K562 (cell line): ENCODE measurements at regions not wholly inside any gene's neighbourhood (a gene's known extent, or its start where the extent isn't known, plus 50 kb on each side); places are given as distances from the start of the nearest gene placed in this dataset.

Experiments
- BCL6 ChIP-seq: fragments of 250-450 bp; sonication (Bioruptor Pico); IDR thresholded peaks from 2 replicates; pipeline ENCODE4 v1.4.0; 2020
- BDP1 ChIP-seq: IDR thresholded peaks from 3 replicates; pipeline ENCODE4 v1.6.1; 2011; ENCODE audit not compliant: insufficient read length, insufficient read depth
- CBX3 ChIP-seq, 2 experiments: IDR thresholded peaks; 1 replicate in 1 of 2; 2 replicates in 1 of 2; pipeline ENCODE4 v1.6.1; 2012; ENCODE audit warnings: inconsistent platforms in 2 of 2, low read length in 2 of 2, borderline replicate concordance in 1 of 2, control low read depth in 1 of 2
- EGR1 ChIP-seq: fragments of 450-650 bp; conservative IDR thresholded peaks from 2 replicates; pipeline ENCODE4 v1.6.1; 2017; ENCODE audit warnings: mild to moderate bottlenecking
- PHF8 ChIP-seq: fragments of 200-600 bp; sonication (generic); IDR thresholded peaks from 2 replicates; pipeline ENCODE4 v1.6.1; 2012; ENCODE audit warnings: mixed run types, mild to moderate bottlenecking, inconsistent platforms, low read length, moderate library complexity, borderline replicate concordance
- PRPF4 ChIP-seq: fragments of 200-400 bp; formaldehyde crosslinking; IDR thresholded peaks from one replicate; pipeline ENCODE4 v1.6.1; 2017; ENCODE audit warnings: low read length, low read depth, mild to moderate bottlenecking; ENCODE audit not compliant: insufficient read depth, poor library complexity, severe bottlenecking
- SMAD1 ChIP-seq: fragments of 150-350 bp; IDR thresholded peaks from 2 replicates; pipeline ENCODE4 v1.6.1; 2014; ENCODE audit warnings: low read length, low read depth; ENCODE audit not compliant: partially characterized antibody
- SMC3 ChIP-seq: conservative IDR thresholded peaks from 2 replicates; pipeline ENCODE4 v1.6.1; 2011; ENCODE audit warnings: low read depth, low read length, improper control_type of control experiment; ENCODE audit not compliant: insufficient read depth
- SRF ChIP-seq, 2 experiments: fragments of 250-450, 450-650 bp in 1 of 2; sonication (Bioruptor Pico) in 1 of 2; sonication (generic) in 1 of 2; formaldehyde crosslinking; IDR thresholded peaks; 2 replicates each; pipeline versions ENCODE4 v1.5.0 to v1.5.1; 2020 to 2022; ENCODE audit warnings: mild to moderate bottlenecking in 1 of 2, missing genetic modification reagents in 1 of 2

DNA sequence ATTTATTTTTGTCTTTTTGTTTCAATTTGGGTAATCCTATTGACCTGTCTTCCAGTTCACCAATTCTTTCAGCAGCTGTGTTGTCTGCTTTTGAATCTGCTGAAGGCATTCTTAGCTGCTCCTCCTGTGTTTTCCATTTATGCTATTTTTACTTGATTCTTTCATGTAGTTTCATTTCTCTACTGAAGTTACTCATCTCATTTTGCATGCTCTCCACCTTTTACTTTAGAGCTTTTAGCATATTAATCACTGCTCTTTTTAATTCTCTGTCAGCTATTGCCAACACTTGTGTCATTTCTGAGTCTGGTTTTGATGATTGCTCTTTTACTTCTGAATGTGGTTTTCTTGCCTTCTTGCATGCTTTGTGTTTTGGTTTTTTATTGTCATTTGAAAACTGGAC lies 496.0 kb upstream of the CLINT1 start:
- no peak for TF ChIP-seq CBX3 (IDR thresholded peaks at IDR 0.05; ENCODE audit: borderline replicate concordance in 1 of 2, low read length in 2 of 2)
- no peak for TF ChIP-seq BDP1
- TF ChIP-seq BCL6 (CRISPR knock-in tag), result no peak
- no peak for TF ChIP-seq SMC3
- TF ChIP-seq EGR1, result no peak
- no peak for TF ChIP-seq SRF (CRISPR knock-in tag; IDR thresholded peaks at IDR 0.05)
- no peak for TF ChIP-seq SMAD1
- TF ChIP-seq PHF8, result no peak
- TF ChIP-seq PRPF4, result no peak
